ENCODE measurements at regions not wholly inside any gene's neighbourhood (a gene's known extent, or its start where the extent isn't known, plus 50 kb on each side); places are given as distances from the start of the nearest gene placed in this dataset.

DNA sequence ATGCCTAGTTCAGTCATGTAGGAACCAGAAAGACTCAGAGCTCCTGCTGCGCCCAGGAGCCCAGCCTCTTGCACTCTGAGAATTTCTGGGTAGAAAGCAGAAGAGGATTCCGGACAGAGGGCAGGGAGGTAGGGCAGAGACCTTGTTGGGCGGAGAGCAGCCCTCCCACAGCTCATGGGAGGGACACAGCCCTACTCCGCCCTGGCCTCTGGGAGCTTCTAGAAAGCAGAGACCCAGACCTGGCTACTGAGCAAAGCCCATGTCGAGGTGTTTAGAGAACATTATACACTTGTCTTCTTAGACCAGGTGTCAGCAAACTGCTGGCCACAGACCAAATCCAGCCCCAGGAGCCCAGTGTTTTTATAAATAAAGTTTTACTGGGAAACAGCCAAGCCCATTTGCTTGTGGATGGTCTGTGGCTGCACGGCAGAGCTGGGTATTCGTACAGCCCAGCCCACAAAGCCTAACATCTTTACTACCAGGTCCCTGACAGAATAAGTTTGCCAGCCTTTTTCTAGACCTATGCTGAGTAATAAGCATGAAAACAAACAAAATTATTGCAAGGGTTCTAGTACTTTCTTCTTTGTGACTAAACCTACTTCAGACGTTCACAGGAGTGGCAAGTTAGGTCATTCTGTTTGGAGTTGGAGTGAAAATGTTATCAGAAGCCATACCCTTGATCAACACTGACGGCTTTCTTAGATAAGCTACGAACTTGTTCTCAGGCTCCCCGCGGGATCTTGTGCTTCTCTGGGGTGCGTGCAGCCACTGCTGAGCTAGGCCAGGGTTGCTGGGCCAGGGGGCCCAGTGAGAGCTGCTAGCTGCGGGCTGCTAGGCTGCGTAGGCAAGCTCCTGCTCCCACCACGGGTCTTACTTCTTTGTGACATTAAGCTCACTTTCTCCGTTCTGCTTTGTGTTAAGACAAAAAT, 235.1 kb upstream of the FOXQ1 start:
- no peak overlapping the region for H3K4me3 ChIP-seq (ENCODE audit: low read depth, low read length)
- no peak for DNase-seq (ENCODE audit: low read depth)
- TF ChIP-seq, protein P1, sequence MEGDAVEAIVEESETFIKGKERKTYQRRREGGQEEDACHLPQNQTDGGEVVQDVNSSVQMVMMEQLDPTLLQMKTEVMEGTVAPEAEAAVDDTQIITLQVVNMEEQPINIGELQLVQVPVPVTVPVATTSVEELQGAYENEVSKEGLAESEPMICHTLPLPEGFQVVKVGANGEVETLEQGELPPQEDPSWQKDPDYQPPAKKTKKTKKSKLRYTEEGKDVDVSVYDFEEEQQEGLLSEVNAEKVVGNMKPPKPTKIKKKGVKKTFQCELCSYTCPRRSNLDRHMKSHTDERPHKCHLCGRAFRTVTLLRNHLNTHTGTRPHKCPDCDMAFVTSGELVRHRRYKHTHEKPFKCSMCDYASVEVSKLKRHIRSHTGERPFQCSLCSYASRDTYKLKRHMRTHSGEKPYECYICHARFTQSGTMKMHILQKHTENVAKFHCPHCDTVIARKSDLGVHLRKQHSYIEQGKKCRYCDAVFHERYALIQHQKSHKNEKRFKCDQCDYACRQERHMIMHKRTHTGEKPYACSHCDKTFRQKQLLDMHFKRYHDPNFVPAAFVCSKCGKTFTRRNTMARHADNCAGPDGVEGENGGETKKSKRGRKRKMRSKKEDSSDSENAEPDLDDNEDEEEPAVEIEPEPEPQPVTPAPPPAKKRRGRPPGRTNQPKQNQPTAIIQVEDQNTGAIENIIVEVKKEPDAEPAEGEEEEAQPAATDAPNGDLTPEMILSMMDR (IDR thresholded peaks at IDR 0.05; ENCODE audit: insufficient read depth, low read depth, low read length, missing control alignments): no peak

GRCh38 chr6:1075880-1076279, 236.0 kb upstream of the FOXQ1 start:
- H3K4me3 ChIP-seq (ENCODE audit: low read depth, low read length): no peak overlapping the region
- DNase-seq (ENCODE audit: low read depth): no peak
- TF ChIP-seq, protein P1 (IDR thresholded peaks at IDR 0.05; ENCODE audit: insufficient read depth, low read depth, low read length, missing control alignments): no peak

DNA sequence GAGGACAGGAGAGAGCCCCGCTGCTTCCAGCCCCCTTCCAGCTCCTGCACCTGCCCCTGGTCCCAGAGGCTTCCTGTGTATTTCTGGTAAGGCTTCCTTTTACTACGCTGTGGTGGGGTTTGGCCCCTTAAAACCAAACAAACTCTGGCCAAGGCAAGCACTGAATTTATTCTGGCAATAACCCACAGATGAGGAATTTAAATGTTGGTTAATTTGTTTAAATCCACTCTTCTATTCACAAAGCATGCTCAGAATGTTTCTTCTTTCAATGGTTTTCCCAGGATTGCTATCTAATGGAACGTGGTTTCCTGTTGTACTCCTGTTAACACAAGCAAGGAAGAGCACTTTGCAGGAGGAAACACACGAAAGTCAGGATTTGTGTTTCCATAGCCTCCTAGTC, 236.5 kb upstream of the FOXQ1 start:
- TF ChIP-seq, protein P1 (IDR thresholded peaks at IDR 0.05; ENCODE audit: insufficient read depth, low read depth, low read length, missing control alignments): no peak
- DNase-seq (ENCODE audit: low read depth): no peak
- H3K4me3 ChIP-seq (ENCODE audit: low read depth, low read length): no peak overlapping the region

- TF ChIP-seq, protein P1 (IDR thresholded peaks at IDR 0.05; ENCODE audit: insufficient read depth, low read depth, low read length, missing control alignments): no peak
- no peak for DNase-seq (ENCODE audit: low read depth)
Measured at GRCh38 chr6:1070085-1070521, 241.8 kb upstream of the FOXQ1 start.

GRCh38 chr6:1068905-1069304, 243.0 kb upstream of the FOXQ1 start:
- TF ChIP-seq, protein P1 (IDR thresholded peaks at IDR 0.05; ENCODE audit: insufficient read depth, low read depth, low read length, missing control alignments): no peak
- no peak for DNase-seq (ENCODE audit: low read depth)
- H3K4me3 ChIP-seq (ENCODE audit: low read depth, low read length): no peak overlapping the region

More at GRCh38 chr6:1070085-1070521, 241.8 kb upstream of the FOXQ1 start:
- H3K4me3 ChIP-seq (ENCODE audit: low read depth, low read length): no peak overlapping the region

- DNase-seq (ENCODE audit: low read depth): no peak
- TF ChIP-seq, protein P1 (IDR thresholded peaks at IDR 0.05; ENCODE audit: insufficient read depth, low read depth, low read length, missing control alignments): no peak
- no peak overlapping the region for H3K4me3 ChIP-seq (ENCODE audit: low read depth, low read length)
Measured at GRCh38 chr6:1068068-1068467, 243.8 kb upstream of the FOXQ1 start.
